ENCODE measurements at regions not wholly inside any gene's neighbourhood (a gene's known extent, or its start where the extent isn't known, plus 50 kb on each side); places are given as distances from the start of the nearest gene placed in this dataset.

- no peak for TF ChIP-seq CTCF (IDR thresholded peaks at IDR 0.05)
- no peak overlapping the region for H3K27ac Mint-ChIP-seq
- H3K36me3 Mint-ChIP-seq (ENCODE audit: low read depth), result no peaks in the 10 kb centered on the region
- H3K27me3 Mint-ChIP-seq (ENCODE audit: insufficient read depth), result 0 out of 2 replicates have a peak, but pooled peaks cover 3% of the 10 kb centered on the region
- no peak overlapping the region for H3K4me3 Mint-ChIP-seq
- H3K9me3 Mint-ChIP-seq, result no peaks in the 10 kb centered on the region
- DNase-seq, result no peak
- H3K4me1 Mint-ChIP-seq (ENCODE audit: low read depth), result peaks cover 17% of the 10 kb centered on the region
Measured at GRCh38 chr5:125291447-125291846, 545.0 kb upstream of the ZNF608 start.

DNA sequence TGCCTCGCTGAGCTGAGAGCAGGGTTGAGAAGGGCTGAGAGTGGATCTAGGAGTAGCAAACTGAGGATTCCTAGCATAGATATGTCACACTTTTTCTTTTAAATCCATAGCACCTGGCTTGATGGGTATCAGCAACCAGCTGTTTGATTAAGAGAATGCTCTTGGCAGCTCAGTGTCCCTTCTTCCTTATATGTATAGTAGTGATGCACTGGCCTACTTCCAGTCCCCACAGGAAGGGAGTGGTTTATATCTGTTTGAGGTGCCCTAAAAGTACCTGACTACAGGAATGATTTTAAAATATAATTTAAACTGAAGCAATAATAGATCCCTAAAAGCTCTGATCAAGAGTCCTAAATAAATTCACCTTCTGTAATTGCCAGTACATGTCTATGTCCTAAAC, 546.8 kb upstream of the ZNF608 start:
- Mint-ChIP-seq H3K4me3 (no peak overlapping the region), H3K27ac (no peak overlapping the region), H3K36me3 (ENCODE audit: low read depth) (no peaks in the 10 kb centered on the region), H3K27me3 (ENCODE audit: insufficient read depth) (0 out of 2 replicates have a peak, but pooled peaks cover 3% of the 10 kb centered on the region), H3K9me3 (no peaks in the 10 kb centered on the region), H3K4me1 (ENCODE audit: low read depth) (peaks cover 22% of the 10 kb centered on the region)
- DNase-seq, result no peak
- no peak for TF ChIP-seq CTCF (IDR thresholded peaks at IDR 0.05)

- peaks cover 27% of the 10 kb centered on the region for H3K4me1 Mint-ChIP-seq (ENCODE audit: low read depth)
- no peak for TF ChIP-seq CTCF (IDR thresholded peaks at IDR 0.05)
Measured at GRCh38 chr5:125293726-125294125, 547.3 kb upstream of the ZNF608 start.

GRCh38 chr5:125294844-125295243, 548.4 kb upstream of the ZNF608 start:
- TF ChIP-seq CTCF (IDR thresholded peaks at IDR 0.05), result no peak
- H3K4me1 Mint-ChIP-seq (ENCODE audit: low read depth), result peaks cover 30% of the 10 kb centered on the region
- DNase-seq, result no peak
- H3K36me3 Mint-ChIP-seq (ENCODE audit: low read depth), result no peaks in the 10 kb centered on the region
- no peak overlapping the region for H3K27ac Mint-ChIP-seq
- H3K4me3 Mint-ChIP-seq, result no peak overlapping the region
- no peaks in the 10 kb centered on the region for H3K9me3 Mint-ChIP-seq
- 0 out of 2 replicates have a peak, but pooled peaks cover 3% of the 10 kb centered on the region for H3K27me3 Mint-ChIP-seq (ENCODE audit: insufficient read depth)

More at GRCh38 chr5:125293726-125294125, 547.3 kb upstream of the ZNF608 start:
- DNase-seq, result no peak
- H3K27me3 Mint-ChIP-seq (ENCODE audit: insufficient read depth), result 0 out of 2 replicates have a peak, but pooled peaks cover 3% of the 10 kb centered on the region
- H3K27ac Mint-ChIP-seq, result no peak overlapping the region
- H3K36me3 Mint-ChIP-seq (ENCODE audit: low read depth), result no peaks in the 10 kb centered on the region
- no peaks in the 10 kb centered on the region for H3K9me3 Mint-ChIP-seq
- no peak overlapping the region for H3K4me3 Mint-ChIP-seq

DNA sequence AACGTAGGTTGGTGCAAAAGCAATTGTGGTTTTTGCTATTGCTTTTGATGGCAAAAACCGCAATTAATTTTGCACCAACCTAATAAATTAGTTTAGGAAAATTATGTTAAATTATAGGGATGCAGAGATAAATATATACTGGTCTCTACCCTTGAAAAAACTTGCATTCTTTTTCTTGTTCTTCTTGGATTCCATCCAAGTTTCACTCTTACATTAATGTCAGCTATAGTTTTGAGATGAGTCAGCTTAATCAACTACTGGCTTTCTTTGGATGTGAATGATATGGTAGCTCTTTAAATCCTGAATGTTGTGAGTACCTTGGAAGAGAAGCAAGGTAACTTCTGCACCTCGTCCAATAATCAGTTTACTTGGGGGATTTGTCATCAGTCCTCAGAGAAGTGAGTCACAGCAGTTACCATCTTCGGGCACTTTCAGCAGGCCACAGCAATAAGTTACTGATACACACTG, 549.0 kb upstream of the ZNF608 start:
- H3K36me3 Mint-ChIP-seq (ENCODE audit: low read depth), result no peaks in the 10 kb centered on the region
- DNase-seq, result peak; percentile 9
- H3K4me3 Mint-ChIP-seq, result no peak overlapping the region; the same call in 1 of the 2 replicates
- H3K9me3 Mint-ChIP-seq, result no peaks in the 10 kb centered on the region
- peaks cover 30% of the 10 kb centered on the region for H3K4me1 Mint-ChIP-seq (ENCODE audit: low read depth)
- no peak for TF ChIP-seq CTCF (IDR thresholded peaks at IDR 0.05)
- 0 out of 2 replicates have a peak, but pooled peaks cover 3% of the 10 kb centered on the region for H3K27me3 Mint-ChIP-seq (ENCODE audit: insufficient read depth)
- H3K27ac Mint-ChIP-seq, result no peak overlapping the region

DNA sequence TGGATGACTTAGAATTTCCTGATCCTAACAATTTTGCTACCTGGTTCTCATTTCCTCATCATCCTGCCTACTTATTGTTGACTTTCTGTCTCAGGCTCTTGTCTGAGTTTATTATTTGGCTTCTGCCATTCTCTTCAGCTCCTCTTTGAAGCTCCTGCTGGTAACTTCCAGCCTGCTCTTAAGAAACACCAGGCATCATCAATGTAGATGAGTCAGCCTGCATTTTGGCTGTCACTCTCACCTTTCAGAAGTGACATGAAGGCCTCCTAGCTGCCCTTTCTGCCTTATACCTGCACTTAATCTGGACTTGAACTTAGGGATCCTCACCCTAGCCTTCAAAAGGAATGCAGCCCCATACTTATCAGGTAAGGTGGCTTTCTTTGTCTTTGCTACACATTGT, 551.8 kb upstream of the ZNF608 start:
- Mint-ChIP-seq H3K9me3 (no peaks in the 10 kb centered on the region), H3K27ac (no peak overlapping the region), H3K36me3 (ENCODE audit: low read depth) (no peaks in the 10 kb centered on the region), H3K4me1 (ENCODE audit: low read depth) (peaks cover 30% of the 10 kb centered on the region), H3K4me3 (no peak overlapping the region), H3K27me3 (ENCODE audit: insufficient read depth) (0 out of 2 replicates have a peak, but pooled peaks cover 3% of the 10 kb centered on the region)
- no peak for TF ChIP-seq CTCF (IDR thresholded peaks at IDR 0.05)
- no peak for DNase-seq

Measured in HFFc6 (cell line).